ENCODE measurements at regions not wholly inside any gene's neighbourhood (a gene's known extent, or its start where the extent isn't known, plus 50 kb on each side); places are given as distances from the start of the nearest gene placed in this dataset.

DNA sequence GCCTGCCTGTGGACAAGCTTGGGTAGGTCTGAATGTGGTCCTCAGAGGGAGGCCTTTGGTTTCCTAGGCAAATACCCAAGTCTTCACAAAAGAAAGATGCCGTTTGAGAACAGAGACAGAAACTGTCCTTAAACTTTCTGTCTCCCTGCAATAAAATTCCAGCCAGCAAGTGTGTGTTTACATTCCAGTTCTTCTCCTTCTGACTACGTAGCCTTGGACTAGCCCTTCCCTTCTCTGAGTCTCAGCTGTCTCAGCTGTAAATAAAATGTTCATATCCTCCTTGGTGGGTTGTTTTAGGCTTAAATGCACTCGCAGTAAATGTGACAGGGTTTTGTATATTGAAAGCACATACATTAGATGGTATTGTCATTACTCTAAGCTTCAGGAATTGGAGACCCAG is 561.2 kb upstream of the MKI67 start:
- TF ChIP-seq, protein P1, sequence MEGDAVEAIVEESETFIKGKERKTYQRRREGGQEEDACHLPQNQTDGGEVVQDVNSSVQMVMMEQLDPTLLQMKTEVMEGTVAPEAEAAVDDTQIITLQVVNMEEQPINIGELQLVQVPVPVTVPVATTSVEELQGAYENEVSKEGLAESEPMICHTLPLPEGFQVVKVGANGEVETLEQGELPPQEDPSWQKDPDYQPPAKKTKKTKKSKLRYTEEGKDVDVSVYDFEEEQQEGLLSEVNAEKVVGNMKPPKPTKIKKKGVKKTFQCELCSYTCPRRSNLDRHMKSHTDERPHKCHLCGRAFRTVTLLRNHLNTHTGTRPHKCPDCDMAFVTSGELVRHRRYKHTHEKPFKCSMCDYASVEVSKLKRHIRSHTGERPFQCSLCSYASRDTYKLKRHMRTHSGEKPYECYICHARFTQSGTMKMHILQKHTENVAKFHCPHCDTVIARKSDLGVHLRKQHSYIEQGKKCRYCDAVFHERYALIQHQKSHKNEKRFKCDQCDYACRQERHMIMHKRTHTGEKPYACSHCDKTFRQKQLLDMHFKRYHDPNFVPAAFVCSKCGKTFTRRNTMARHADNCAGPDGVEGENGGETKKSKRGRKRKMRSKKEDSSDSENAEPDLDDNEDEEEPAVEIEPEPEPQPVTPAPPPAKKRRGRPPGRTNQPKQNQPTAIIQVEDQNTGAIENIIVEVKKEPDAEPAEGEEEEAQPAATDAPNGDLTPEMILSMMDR (IDR thresholded peaks at IDR 0.05): no peak
- TF ChIP-seq POLR2A (IDR thresholded peaks at IDR 0.05): no peak
